IMR-90 (cell line): ENCODE measurements at regions not wholly inside any gene's neighbourhood (a gene's known extent, or its start where the extent isn't known, plus 50 kb on each side); places are given as distances from the start of the nearest gene placed in this dataset.

Experiments used
- ATAC-seq: fragments of 200-7000 bp; cut with Tn5 transposase; 2 replicates; pipeline ENCODE4 v1.9.1; 2020; ENCODE audit warnings: low read depth, mild to moderate bottlenecking, moderate library complexity
- BruUV-seq: library from RNA; stranded (reverse); fragments of 400-500 nt; replicated peaks from 2 replicates; lab custom pipeline; 2021; lab: Mats Ljungman, UMichigan
- CTCF ChIA-PET: fragments of 300-600 bp; formaldehyde crosslinking; extraction: SDS; loops from one replicate; lab custom pipeline; 2021; ENCODE audit warnings: antibody characterized with exemption; lab: Yijun Ruan, JAX
- POLR2A ChIA-PET: fragments of 300-600 bp; sonication (Branson Sonifier 250); formaldehyde crosslinking; loops from one replicate; lab custom pipeline; 2022; ENCODE audit warnings: antibody characterized with exemption; ENCODE audit not compliant: unreplicated experiment; lab: Charles Lee
- DNase-seq: peaks from one replicate; pipeline ENCODE4 v3.0.0; 2013
- H2AFZ ChIP-seq: replicated peaks from 2 replicates; pipeline ENCODE3; 2013; ENCODE audit warnings: low read length, mild to moderate bottlenecking; ENCODE audit not compliant: poor library complexity
- H2AK5ac ChIP-seq: 2 replicates; pipeline ENCODE4 v1.6.1; 2013; ENCODE audit warnings: low read depth, low read length, inconsistent platforms
- H2AK9ac ChIP-seq: replicated peaks from 2 replicates; pipeline ENCODE3; 2013; ENCODE audit warnings: mild to moderate bottlenecking, low read depth, low read length, moderate library complexity; ENCODE audit not compliant: poor library complexity
- H2BK120ac ChIP-seq: 2 replicates; pipeline ENCODE4 v1.6.1; 2013; ENCODE audit warnings: low read depth, low read length, inconsistent platforms
- H2BK15ac ChIP-seq: 3 replicates; pipeline ENCODE4 v1.6.1; 2013; ENCODE audit warnings: low read depth, low read length, inconsistent platforms
- H2BK20ac ChIP-seq: 2 replicates; pipeline ENCODE4 v1.6.1; 2013; ENCODE audit warnings: low read depth, mild to moderate bottlenecking, inconsistent platforms, low read length, moderate library complexity
- H2BK5ac ChIP-seq: 2 replicates; pipeline ENCODE4 v1.6.1; 2013; ENCODE audit warnings: mild to moderate bottlenecking, low read depth, low read length, inconsistent platforms; ENCODE audit not compliant: poor library complexity, severe bottlenecking
- H3K14ac ChIP-seq: replicated peaks from 2 replicates; pipeline ENCODE4 v1.6.1; 2013; ENCODE audit warnings: low read depth, low read length, inconsistent platforms
- H3K18ac ChIP-seq: 2 replicates; pipeline ENCODE4 v1.6.1; 2013; ENCODE audit warnings: low read depth, low read length, control low read depth
- H3K23ac ChIP-seq: 2 replicates; pipeline ENCODE4 v1.6.1; 2013; ENCODE audit warnings: low read depth, low read length, inconsistent platforms
- H3K27ac ChIP-seq: 2 replicates; pipeline ENCODE4 v1.5.1; 2013; ENCODE audit warnings: mild to moderate bottlenecking, control low read depth, low read length; ENCODE audit not compliant: insufficient read depth
- H3K27me3 ChIP-seq: 2 replicates; pipeline ENCODE4 v1.6.1; 2013; ENCODE audit warnings: low read length; ENCODE audit not compliant: control insufficient read depth, insufficient read depth
- H3K36me3 ChIP-seq: 2 replicates; pipeline ENCODE4 v1.6.1; 2013; ENCODE audit warnings: low read length, mixed read lengths; ENCODE audit not compliant: control insufficient read depth, insufficient read depth
- H3K4ac ChIP-seq: 2 replicates; pipeline ENCODE4 v1.6.1; 2013; ENCODE audit warnings: low read depth, low read length, inconsistent platforms
- H3K4me1 ChIP-seq: 2 replicates; pipeline ENCODE4 v1.6.1; 2013; ENCODE audit warnings: low read length, mixed read lengths; ENCODE audit not compliant: control insufficient read depth, insufficient read depth
- H3K4me2 ChIP-seq: 2 replicates; pipeline ENCODE4 v1.6.1; 2013; ENCODE audit warnings: low read depth, mild to moderate bottlenecking, control low read depth, low read length, moderate library complexity
- H3K4me3 ChIP-seq: 2 replicates; pipeline ENCODE4 v1.5.1; 2013; ENCODE audit warnings: low read depth, mild to moderate bottlenecking, control low read depth, low read length, moderate library complexity; ENCODE audit not compliant: insufficient read depth
- H3K56ac ChIP-seq: 2 replicates; pipeline ENCODE4 v1.6.1; 2013; ENCODE audit warnings: low read length, inconsistent platforms; ENCODE audit not compliant: insufficient read depth; ENCODE audit errors: extremely low read depth
- H3K79me1 ChIP-seq, 2 experiments: 2 replicates each; pipeline ENCODE4 v1.6.1; 2013; ENCODE audit warnings: low read length in 2 of 2, inconsistent platforms in 1 of 2, low read depth in 1 of 2
- H3K9ac ChIP-seq: 2 replicates; pipeline ENCODE4 v1.6.1; 2013; ENCODE audit warnings: low read depth, low read length, control low read depth
- H3K9me1 ChIP-seq: 2 replicates; pipeline ENCODE4 v1.6.1; 2013; ENCODE audit warnings: low read length, inconsistent platforms; ENCODE audit not compliant: insufficient read depth
- H3K9me3 ChIP-seq: 2 replicates; pipeline ENCODE4 v1.6.1; 2013; ENCODE audit warnings: low read length; ENCODE audit not compliant: control insufficient read depth, insufficient read depth
- H4K20me1 ChIP-seq: 2 replicates; pipeline ENCODE4 v1.6.1; 2013; ENCODE audit warnings: low read length, inconsistent platforms; ENCODE audit not compliant: insufficient read depth
- H4K5ac ChIP-seq: 2 replicates; pipeline ENCODE4 v1.6.1; 2013; ENCODE audit warnings: mild to moderate bottlenecking, low read depth, low read length, control low read depth
- H4K8ac ChIP-seq, 2 experiments: 2 replicates each; pipeline ENCODE4 v1.6.1; 2013; ENCODE audit warnings: low read depth in 2 of 2, low read length in 2 of 2, control low read depth in 1 of 2, inconsistent platforms in 1 of 2
- H4K91ac ChIP-seq: 2 replicates; pipeline ENCODE4 v1.6.1; 2013; ENCODE audit warnings: low read depth, low read length, inconsistent platforms; ENCODE audit not compliant: insufficient read depth
- CHD1 ChIP-seq: IDR thresholded peaks from 2 replicates; pipeline ENCODE4 v1.6.1; 2012; ENCODE audit warnings: low read depth, low read length, improper control_type of control experiment
- FOS ChIP-seq: fragments of 150-350 bp; IDR thresholded peaks from 2 replicates; pipeline ENCODE4 v1.6.1; 2016; ENCODE audit warnings: low read depth, low read length
- MAFK ChIP-seq: IDR thresholded peaks from 2 replicates; pipeline ENCODE4 v1.6.1; 2012; ENCODE audit warnings: low read depth, low read length, improper control_type of control experiment
- MAZ ChIP-seq: IDR thresholded peaks from 2 replicates; pipeline ENCODE4 v1.6.1; 2012; ENCODE audit warnings: low read depth, mild to moderate bottlenecking, low read length, improper control_type of control experiment, moderate library complexity, borderline replicate concordance
- MXI1 ChIP-seq: IDR thresholded peaks from 2 replicates; pipeline ENCODE4 v1.6.1; 2012; ENCODE audit warnings: low read depth, mild to moderate bottlenecking, low read length, moderate library complexity, borderline replicate concordance
- NFE2L2 ChIP-seq: fragments of 150-350 bp; IDR thresholded peaks from 2 replicates; pipeline ENCODE4 v1.6.1; 2016; ENCODE audit warnings: low read depth, mild to moderate bottlenecking, low read length
- POLR2A ChIP-seq: IDR thresholded peaks from 2 replicates; pipeline ENCODE4 v1.6.1; 2012; ENCODE audit warnings: mild to moderate bottlenecking, low read depth, low read length
- RAD21 ChIP-seq: IDR thresholded peaks from 2 replicates; pipeline ENCODE4 v1.6.1; 2012; ENCODE audit warnings: low read length, improper control_type of control experiment
- RCOR1 ChIP-seq: IDR thresholded peaks from 2 replicates; pipeline ENCODE4 v1.6.1; 2012; ENCODE audit warnings: mild to moderate bottlenecking, low read length, improper control_type of control experiment; ENCODE audit not compliant: insufficient replicate concordance
- RFX5 ChIP-seq: IDR thresholded peaks from 2 replicates; pipeline ENCODE4 v1.8.0; 2012; ENCODE audit warnings: low read depth, mild to moderate bottlenecking, low read length, moderate library complexity
- WGBS, 2 experiments: methylation state at CpG; one replicate each; pipeline versions ENCODE4 v1.1.5 to v1.1.7; 2013; ENCODE audit warnings: missing lambda C conversion rate in 2 of 2; ENCODE audit not compliant: insufficient read length in 1 of 2; ENCODE audit errors: extremely low coverage in 2 of 2; 5-methylcytosine and 5-hydroxymethylcytosine counted together
- dilution Hi-C: fragments of 300-500 bp; cut with HindIII; formaldehyde crosslinking; loops from one replicate; pipeline ENCODE4 v1.14.3; 2018; ENCODE audit warnings: low sequenced_read_pairs; ENCODE audit not compliant: unreplicated experiment
- in situ Hi-C: fragments of 300-500 bp; cut with MboI; formaldehyde crosslinking; loops from 3 replicates; pipeline ENCODE4 v1.14.3; 2019; ENCODE audit warnings: low sequenced_read_pairs, inconsistent platforms, mixed read lengths
- intact Hi-C: fragments of 100-400 bp; cut with micrococcal nuclease; formaldehyde crosslinking; loops from 2 replicates; pipeline ENCODE4 v1.10.0; 2022
- TF ChIP-seq, protein P1 (sequence below): fragments of 150-350 bp; IDR thresholded peaks from 2 replicates; pipeline ENCODE4 v1.6.1; 2016; ENCODE audit warnings: low read depth, mild to moderate bottlenecking, low read length, moderate library complexity, borderline replicate concordance

DNA sequence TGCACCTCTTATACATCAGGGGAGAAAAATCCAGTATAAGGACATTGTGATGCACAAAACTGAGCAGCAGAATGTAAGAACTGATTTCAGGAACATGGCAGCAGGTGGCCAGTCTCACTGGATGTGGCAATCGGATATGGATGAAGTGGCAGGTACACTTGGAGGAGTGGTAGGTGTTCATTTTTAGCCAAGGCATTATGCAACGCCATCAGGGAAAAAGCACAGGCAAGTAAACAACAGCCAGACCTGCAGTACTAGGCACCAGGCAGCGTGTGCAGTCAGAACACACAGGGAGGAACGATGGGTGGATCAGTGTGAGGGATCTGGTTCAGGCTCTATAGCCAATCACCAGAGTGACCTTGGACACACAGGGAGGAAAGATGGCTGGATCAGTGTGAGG, 77.4 kb upstream of the GCFC2 start:
- TF ChIP-seq RAD21 (no peak), MAZ (no peak), CHD1 (no peak), MXI1 (no peak), RFX5 (no peak), FOS (no peak), NFE2L2 (no peak), POLR2A (no peak), RCOR1 (no peak), MAFK (no peak)
- TF ChIP-seq, protein P1, sequence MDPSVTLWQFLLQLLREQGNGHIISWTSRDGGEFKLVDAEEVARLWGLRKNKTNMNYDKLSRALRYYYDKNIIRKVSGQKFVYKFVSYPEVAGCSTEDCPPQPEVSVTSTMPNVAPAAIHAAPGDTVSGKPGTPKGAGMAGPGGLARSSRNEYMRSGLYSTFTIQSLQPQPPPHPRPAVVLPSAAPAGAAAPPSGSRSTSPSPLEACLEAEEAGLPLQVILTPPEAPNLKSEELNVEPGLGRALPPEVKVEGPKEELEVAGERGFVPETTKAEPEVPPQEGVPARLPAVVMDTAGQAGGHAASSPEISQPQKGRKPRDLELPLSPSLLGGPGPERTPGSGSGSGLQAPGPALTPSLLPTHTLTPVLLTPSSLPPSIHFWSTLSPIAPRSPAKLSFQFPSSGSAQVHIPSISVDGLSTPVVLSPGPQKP, result no peak
- H3K4me1 ChIP-seq, result no peaks in the 10 kb centered on the region
- ATAC-seq (no peak), DNase-seq (no peak)
- BruUV-seq, result no TSS peak
- no peak overlapping the region for H3K4ac ChIP-seq
- ChIA-PET POLR2A (no interaction called here), CTCF (no interaction called here)
- intact Hi-C loops (loop anchor here (5.0 kb wide), 1 partner anchor 146 kb away; no protein-coding TSS in a partner anchor), in situ Hi-C loops (loop anchor here (25.0 kb wide), 1 partner anchor 799 kb away; no protein-coding TSS in a partner anchor), dilution Hi-C loops (no loop called here)
- H3K36me3 ChIP-seq, result no peaks in the 10 kb centered on the region
- no peak overlapping the region for H3K4me3 ChIP-seq
- H2BK15ac ChIP-seq, result no peak overlapping the region
- no peak overlapping the region for H4K8ac ChIP-seq
- no peak overlapping the region for H3K14ac ChIP-seq
- no peaks in the 10 kb centered on the region for H4K20me1 ChIP-seq
- no peak overlapping the region for H3K9ac ChIP-seq
- H2AK9ac ChIP-seq, result no peak overlapping the region
- H3K4me2 ChIP-seq, result no peak overlapping the region
- H3K27me3 ChIP-seq, result no peaks in the 10 kb centered on the region
- peak overlapping the region; percentile 23 for H2AFZ ChIP-seq
- H3K9me1 ChIP-seq, result no peaks in the 10 kb centered on the region
- no peak overlapping the region for H3K23ac ChIP-seq
- H2BK120ac ChIP-seq, result no peak overlapping the region
- H2BK20ac ChIP-seq, result no peak overlapping the region
- H2AK5ac ChIP-seq, result no peak overlapping the region
- no peaks in the 10 kb centered on the region for H3K9me3 ChIP-seq
- no peak overlapping the region for H4K5ac ChIP-seq
- H3K56ac ChIP-seq, result no peak overlapping the region
- H4K91ac ChIP-seq, result no peak overlapping the region
- H3K27ac ChIP-seq, result no peak overlapping the region
- no peak overlapping the region for H3K18ac ChIP-seq
- no peak overlapping the region for H2BK5ac ChIP-seq
- H3K79me1 ChIP-seq, result no peaks in the 10 kb centered on the region
- 34% methylated on average over 4 of the region's 4 CpGs; no CpG with 5 or more reads in 1 of the 2 experiments for WGBS, 2 experiments
